Thoracic aorta (tissue), 2 donors: ENCODE measurements at regions not wholly inside any gene's neighbourhood (a gene's known extent, or its start where the extent isn't known, plus 50 kb on each side); places are given as distances from the start of the nearest gene placed in this dataset.

Experiments used
- ATAC-seq: fragments of 150-250 bp; one replicate; pipeline ENCODE4 v1.8.0; 2017; ENCODE audit warnings: low read depth; ENCODE audit not compliant: insufficient number of reproducible peaks, low FRiP score
- DNase-seq: peaks from one replicate; pipeline ENCODE4 v3.0.0-alpha.2; 2020; ENCODE audit warnings: low spot score
- H3K27ac ChIP-seq, 2 donors: fragments of 200-600 bp; sonication (generic); 1 replicate in 1 of 2; 2 replicates in 1 of 2; pipeline ENCODE4 v1.5.1; 2016; ENCODE audit warnings: mild to moderate bottlenecking in 2 of 2, moderate library complexity in 2 of 2
- H3K27me3 ChIP-seq: fragments of 200-600 bp; sonication (generic); replicated peaks from 2 replicates; pipeline ENCODE4 v1.6.0; 2016; ENCODE audit warnings: mild to moderate bottlenecking; ENCODE audit not compliant: insufficient read depth
- H3K36me3 ChIP-seq: fragments of 200-600 bp; sonication (generic); one replicate; pipeline ENCODE4 v1.5.1; 2016
- H3K4me1 ChIP-seq, 2 donors: fragments of 200-600 bp; sonication (generic); 1 replicate in 1 of 2; 2 replicates in 1 of 2; pipeline versions ENCODE4 v1.5.1 to v1.6.0; 2016; ENCODE audit warnings: low read depth in 2 of 2, mild to moderate bottlenecking in 1 of 2; ENCODE audit not compliant: control insufficient read depth in 1 of 2
- H3K4me3 ChIP-seq: fragments of 200-600 bp; sonication (generic); 2 replicates; pipeline ENCODE4 v1.5.1; 2016; ENCODE audit warnings: mild to moderate bottlenecking
- H3K9me3 ChIP-seq: fragments of 200-600 bp; sonication (generic); 2 replicates; pipeline ENCODE4 v1.5.1; 2016
- CTCF ChIP-seq: fragments of 200-600 bp; sonication (generic); IDR thresholded peaks from one replicate; pipeline ENCODE4 v1.5.1; 2019; ENCODE audit warnings: antibody characterized with exemption

GRCh38 chr22:22404598-22405284, 103.8 kb downstream of the ZNF280B start:
- Histone ChIP-seq H3K4me3 (no peak overlapping the region), H3K36me3 (no peaks in the 10 kb centered on the region), H3K4me1 (no peaks in the 10 kb centered on the region), H3K27ac (no peak overlapping the region), H3K9me3 (no peaks in the 10 kb centered on the region), H3K27me3 (no peaks in the 10 kb centered on the region)
- no peak for TF ChIP-seq CTCF
- DNase-seq (no peak), ATAC-seq (no peak)

GRCh38 chr22:22406445-22407027, 102.0 kb downstream of the ZNF280B start:
- ATAC-seq (no peak), DNase-seq (no peak)
- no peak overlapping the region for H3K27ac ChIP-seq
- H3K27me3 ChIP-seq: no peaks in the 10 kb centered on the region
- no peaks in the 10 kb centered on the region for H3K9me3 ChIP-seq
- H3K4me1 ChIP-seq: no peaks in the 10 kb centered on the region
- no peak overlapping the region for H3K4me3 ChIP-seq
- no peak for TF ChIP-seq CTCF
- no peaks in the 10 kb centered on the region for H3K36me3 ChIP-seq

- no peak overlapping the region for H3K27ac ChIP-seq
- no peaks in the 10 kb centered on the region for H3K36me3 ChIP-seq
- no peaks in the 10 kb centered on the region for H3K9me3 ChIP-seq
- no peak overlapping the region for H3K4me3 ChIP-seq
- H3K4me1 ChIP-seq: no peaks in the 10 kb centered on the region
- no peak for TF ChIP-seq CTCF
- no peaks in the 10 kb centered on the region for H3K27me3 ChIP-seq
- ATAC-seq: no peak
- no peak for DNase-seq
Observed at GRCh38 chr22:22407061-22407460, 101.5 kb downstream of the ZNF280B start.

- no peak overlapping the region for H3K4me3 ChIP-seq
- H3K36me3 ChIP-seq: no peaks in the 10 kb centered on the region
- ATAC-seq (no peak), DNase-seq (no peak)
- H3K27me3 ChIP-seq: no peaks in the 10 kb centered on the region
- no peaks in the 10 kb centered on the region for H3K9me3 ChIP-seq
- H3K27ac ChIP-seq: no peak overlapping the region
- H3K4me1 ChIP-seq: no peaks in the 10 kb centered on the region
- no peak for TF ChIP-seq CTCF
Observed at GRCh38 chr22:22408269-22408668, 100.3 kb downstream of the ZNF280B start.

- ATAC-seq (no peak), DNase-seq (no peak)
- TF ChIP-seq CTCF: no peak
- Histone ChIP-seq H3K4me1 (no peaks in the 10 kb centered on the region), H3K27me3 (no peaks in the 10 kb centered on the region), H3K4me3 (no peak overlapping the region), H3K27ac (no peak overlapping the region), H3K9me3 (no peaks in the 10 kb centered on the region), H3K36me3 (no peaks in the 10 kb centered on the region)
Observed at GRCh38 chr22:22408731-22409696, 99.5 kb downstream of the ZNF280B start.
